ENCODE measurements at regions not wholly inside any gene's neighbourhood (a gene's known extent, or its start where the extent isn't known, plus 50 kb on each side); places are given as distances from the start of the nearest gene placed in this dataset.
A peak's percentile ranks its signal among the peaks of the same experiment; 100 is the strongest.
"Not testable (repeated sequence)": the region's sequence is repeated elsewhere in the genome, so short reads cannot be mapped to it uniquely, and the experiment has no call there.

DNA sequence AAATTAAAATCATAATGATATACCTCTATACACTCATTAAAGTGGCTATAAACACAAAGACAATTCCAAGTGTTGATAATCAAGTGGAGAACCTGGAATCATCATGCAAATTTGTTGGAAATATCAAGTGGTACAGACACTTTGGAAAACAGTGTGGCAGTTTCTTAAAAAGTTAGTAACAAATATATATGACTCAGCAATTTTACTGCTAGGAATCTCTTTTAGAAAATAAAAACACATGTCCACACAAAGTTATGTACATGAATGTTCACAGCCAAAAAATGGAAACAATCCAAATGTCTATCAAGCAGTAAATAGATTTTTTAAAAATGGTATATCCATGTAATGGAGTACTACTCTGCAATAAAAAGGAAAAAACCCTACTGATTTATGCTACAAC, 375.6 kb downstream of the HLX start:
- TF ChIP-seq, protein P1, sequence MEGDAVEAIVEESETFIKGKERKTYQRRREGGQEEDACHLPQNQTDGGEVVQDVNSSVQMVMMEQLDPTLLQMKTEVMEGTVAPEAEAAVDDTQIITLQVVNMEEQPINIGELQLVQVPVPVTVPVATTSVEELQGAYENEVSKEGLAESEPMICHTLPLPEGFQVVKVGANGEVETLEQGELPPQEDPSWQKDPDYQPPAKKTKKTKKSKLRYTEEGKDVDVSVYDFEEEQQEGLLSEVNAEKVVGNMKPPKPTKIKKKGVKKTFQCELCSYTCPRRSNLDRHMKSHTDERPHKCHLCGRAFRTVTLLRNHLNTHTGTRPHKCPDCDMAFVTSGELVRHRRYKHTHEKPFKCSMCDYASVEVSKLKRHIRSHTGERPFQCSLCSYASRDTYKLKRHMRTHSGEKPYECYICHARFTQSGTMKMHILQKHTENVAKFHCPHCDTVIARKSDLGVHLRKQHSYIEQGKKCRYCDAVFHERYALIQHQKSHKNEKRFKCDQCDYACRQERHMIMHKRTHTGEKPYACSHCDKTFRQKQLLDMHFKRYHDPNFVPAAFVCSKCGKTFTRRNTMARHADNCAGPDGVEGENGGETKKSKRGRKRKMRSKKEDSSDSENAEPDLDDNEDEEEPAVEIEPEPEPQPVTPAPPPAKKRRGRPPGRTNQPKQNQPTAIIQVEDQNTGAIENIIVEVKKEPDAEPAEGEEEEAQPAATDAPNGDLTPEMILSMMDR (IDR thresholded peaks at IDR 0.05), result no peak
- no peak overlapping the region for H3K27ac ChIP-seq

DNA sequence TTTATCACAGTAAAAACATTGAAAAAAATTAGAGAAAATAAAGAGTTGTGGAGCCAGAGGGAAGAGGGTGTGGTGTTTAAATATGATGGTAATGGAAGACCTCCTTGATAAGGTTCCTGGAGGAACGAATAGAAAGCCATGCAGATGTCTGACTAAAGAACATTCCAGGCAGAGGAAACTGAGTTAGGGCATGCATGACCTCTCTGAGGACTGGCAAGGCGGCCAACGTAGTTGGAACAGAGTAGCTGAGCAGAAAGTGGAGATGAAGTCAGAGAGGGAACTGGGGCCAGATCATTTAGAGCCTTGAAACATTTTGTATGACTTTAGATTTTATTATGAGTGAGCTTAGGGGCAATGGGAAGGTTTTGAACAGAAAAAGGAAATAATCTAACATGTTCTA, 377.5 kb downstream of the HLX start:
- no peak for TF ChIP-seq ZFX (IDR thresholded peaks at IDR 0.05; ENCODE audit: borderline replicate concordance)
- TF ChIP-seq, protein P1 (IDR thresholded peaks at IDR 0.05), result no peak
- no peak overlapping the region for H3K27ac ChIP-seq

DNA sequence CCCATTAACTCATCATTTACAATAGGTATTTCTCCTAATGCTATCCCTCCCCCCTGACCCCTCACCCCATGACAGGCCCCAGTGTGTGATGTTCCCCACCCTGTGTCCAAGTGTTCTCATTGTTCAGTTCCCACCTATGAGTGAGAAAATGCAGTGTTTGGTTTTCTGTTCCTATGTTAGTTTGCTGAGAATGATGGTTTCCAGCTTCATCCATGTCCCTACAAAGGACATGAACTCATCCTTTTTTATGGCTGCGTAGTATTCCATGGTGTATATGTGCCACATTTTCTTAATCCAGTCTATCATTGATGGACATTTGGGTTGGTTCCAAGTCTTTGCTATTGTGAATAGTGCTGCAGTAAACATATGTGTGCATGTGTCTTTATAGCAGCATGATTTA, 378.3 kb downstream of the HLX start:
- not testable (repeated sequence) for H3K27ac ChIP-seq

DNA sequence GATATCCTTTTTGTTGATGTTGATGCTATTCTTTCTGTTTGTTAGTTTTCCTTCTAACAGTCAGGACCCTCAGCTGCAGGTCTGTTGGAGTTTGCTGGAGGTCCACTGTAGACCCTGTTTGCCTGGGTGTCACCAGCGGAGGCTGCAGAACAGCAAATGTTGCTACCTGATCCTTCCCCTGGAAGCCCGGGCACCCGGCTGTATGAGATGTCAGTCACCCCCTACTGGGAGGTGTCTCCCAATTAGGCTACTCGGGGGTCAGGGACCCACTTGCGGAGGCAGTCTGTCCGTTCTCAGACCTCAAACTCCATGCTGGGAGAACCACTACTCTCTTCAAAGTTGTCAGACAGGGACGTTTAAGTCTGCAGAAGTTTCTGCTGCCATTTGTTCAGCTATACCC, 383.4 kb downstream of the HLX start:
- not testable (repeated sequence) for H3K27ac ChIP-seq

DNA sequence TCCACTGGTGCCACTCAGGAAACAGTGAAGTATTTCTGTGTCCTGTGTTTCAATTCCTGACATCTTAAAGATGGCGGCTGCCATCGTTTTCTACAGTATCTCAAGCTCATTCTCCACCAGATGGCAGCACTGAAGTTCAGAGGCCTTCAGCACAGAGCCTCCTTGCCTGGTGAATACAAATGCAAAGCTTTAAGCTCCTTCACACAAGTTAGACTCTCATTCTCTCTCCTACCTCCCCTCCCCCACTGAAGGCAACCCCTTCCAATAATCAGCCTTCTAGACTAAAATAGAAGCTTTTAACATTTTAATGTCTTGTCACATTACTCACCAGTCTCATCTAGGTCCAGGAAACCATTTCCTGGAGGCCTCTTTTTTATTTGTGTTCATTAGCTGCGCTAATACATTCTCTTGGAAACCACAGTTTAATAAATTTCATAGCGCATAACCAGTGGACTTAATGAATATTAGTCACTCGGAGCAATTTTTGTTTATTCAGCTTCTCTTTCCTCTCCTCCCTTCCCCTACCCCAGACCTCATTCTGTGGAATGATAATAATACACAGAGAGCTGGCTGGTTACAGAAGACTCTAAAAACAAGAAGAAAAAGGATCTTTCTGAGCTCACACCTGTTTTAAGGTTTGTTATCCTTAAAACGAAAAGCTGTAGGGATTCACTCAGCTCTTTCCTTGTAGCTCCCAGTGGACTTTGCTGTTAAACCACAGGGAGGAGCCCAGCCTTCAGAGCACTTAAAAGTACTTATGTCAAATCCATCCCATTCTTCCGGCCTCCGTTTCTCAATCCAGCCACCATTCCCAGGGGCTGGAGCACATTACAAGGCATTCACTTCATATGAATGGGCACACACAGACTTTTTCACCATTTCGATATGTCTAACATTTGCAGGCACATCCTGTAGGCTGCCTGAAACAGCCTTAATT, 384.9 kb downstream of the HLX start:
- no peak overlapping the region for H3K27ac ChIP-seq
- TF ChIP-seq ZFX (IDR thresholded peaks at IDR 0.05; ENCODE audit: borderline replicate concordance), result no peak
- TF ChIP-seq, protein P1 (IDR thresholded peaks at IDR 0.05), result peak; percentile 86

DNA sequence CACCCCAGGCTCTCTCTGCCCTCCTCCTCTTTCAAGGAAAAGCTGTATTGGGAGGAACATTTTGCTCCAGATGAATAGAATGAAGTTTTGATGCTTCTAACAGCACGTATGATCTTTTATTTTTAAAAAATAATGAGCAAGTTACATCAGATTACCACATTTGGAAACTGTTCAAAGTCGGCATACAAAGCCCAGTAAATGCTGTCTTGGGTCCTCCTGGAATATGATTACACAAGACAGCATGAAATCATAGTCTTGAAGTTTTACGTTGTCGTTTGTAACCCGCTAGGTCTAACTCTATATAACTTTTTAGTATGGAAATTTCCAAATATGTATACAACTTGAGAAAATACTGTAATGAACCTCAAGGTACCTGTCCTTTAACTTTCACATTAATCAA, 385.6 kb downstream of the HLX start:
- H3K27ac ChIP-seq, result no peak overlapping the region
- TF ChIP-seq, protein P1 (IDR thresholded peaks at IDR 0.05), result no peak
- TF ChIP-seq ZFX (IDR thresholded peaks at IDR 0.05; ENCODE audit: borderline replicate concordance), result no peak

DNA sequence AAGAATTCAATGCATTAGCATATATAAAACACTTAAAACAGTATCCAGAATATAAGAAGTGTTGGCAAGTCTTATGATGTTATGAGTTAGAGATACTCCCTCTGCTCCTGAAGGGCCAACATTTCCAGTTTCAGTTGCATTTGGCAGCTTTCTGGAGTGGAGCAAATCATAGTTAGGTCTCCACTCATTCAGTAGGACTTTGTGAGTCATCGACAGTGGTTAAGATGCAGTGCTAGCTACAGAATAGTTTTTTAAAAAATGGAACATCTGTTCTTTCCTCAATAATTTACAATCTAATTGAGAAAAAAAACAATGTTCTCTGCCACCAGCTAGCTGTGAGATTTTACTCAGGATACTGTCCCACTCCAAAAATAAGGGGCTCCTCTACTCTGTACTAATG, 389.1 kb downstream of the HLX start:
- no peak overlapping the region for H3K27ac ChIP-seq
- no peak for TF ChIP-seq ZFX (IDR thresholded peaks at IDR 0.05; ENCODE audit: borderline replicate concordance)
- TF ChIP-seq, protein P1 (IDR thresholded peaks at IDR 0.05), result no peak

DNA sequence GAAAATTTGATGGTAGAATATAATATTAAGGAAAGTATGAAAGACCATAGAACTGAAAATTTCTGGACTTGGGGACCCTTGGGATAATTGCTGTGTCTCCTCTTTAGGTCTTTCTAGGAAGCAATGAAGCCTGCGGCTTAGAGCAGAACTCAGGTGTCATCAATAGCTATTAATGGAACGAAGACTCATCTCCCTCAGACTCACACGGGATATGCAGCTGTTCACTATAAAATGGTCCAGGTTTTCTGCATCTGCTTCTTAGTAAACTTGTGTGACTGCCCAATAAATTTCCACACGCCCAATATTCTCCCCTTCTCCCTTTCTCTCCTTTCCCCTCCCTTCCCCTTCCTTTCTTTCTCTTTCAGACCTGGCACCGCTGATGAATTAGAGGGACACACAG, 392.5 kb downstream of the HLX start:
- H3K27ac ChIP-seq, result no peak overlapping the region
- TF ChIP-seq, protein P1 (IDR thresholded peaks at IDR 0.05), result no peak
- TF ChIP-seq ZFX (IDR thresholded peaks at IDR 0.05; ENCODE audit: borderline replicate concordance), result no peak
